ENCODE measurements at regions not wholly inside any gene's neighbourhood (a gene's known extent, or its start where the extent isn't known, plus 50 kb on each side); places are given as distances from the start of the nearest gene placed in this dataset.

- H3K4me1 ChIP-seq (ENCODE audit: control insufficient read depth in 3 of 3, insufficient read depth in 2 of 3, low read depth in 1 of 3, low read length in 2 of 3): no peaks in the 10 kb centered on the region
- FAIRE-seq (no peak), DNase-seq (no peak)
- H3K36me3 ChIP-seq (ENCODE audit: control insufficient read depth in 3 of 3, insufficient read depth in 2 of 3, low read depth in 1 of 3, low read length in 3 of 3): no peaks in the 10 kb centered on the region
- no peak overlapping the region for H3K4me3 ChIP-seq (ENCODE audit: low read depth in 1 of 3, low read length in 3 of 3)
- H3K9me3 ChIP-seq (ENCODE audit: control insufficient read depth in 2 of 2, insufficient read depth in 1 of 2, low read depth in 1 of 2, low read length in 1 of 2): peaks cover 0 to 3% of the 10 kb centered on the region in 2 donors
- H3K27me3 ChIP-seq (ENCODE audit: control insufficient read depth in 3 of 3, insufficient read depth in 3 of 3, low read length in 3 of 3): no peaks in the 10 kb centered on the region
- WGBS, 3 donors: 52 to 68% (median 56%) methylated on average over 2 of the region's 2 CpGs
- H3K27ac ChIP-seq (ENCODE audit: low read depth in 1 of 3, low read length in 2 of 3): no peak overlapping the region
Observed at GRCh38 chr2:13770279-13770678, 862.2 kb upstream of the LRATD1 start.

- Histone ChIP-seq H3K27ac (ENCODE audit: low read depth in 1 of 3, low read length in 2 of 3) (no peak overlapping the region), H3K27me3 (ENCODE audit: control insufficient read depth in 3 of 3, insufficient read depth in 3 of 3, low read length in 3 of 3) (no peaks in the 10 kb centered on the region), H3K36me3 (ENCODE audit: control insufficient read depth in 3 of 3, insufficient read depth in 2 of 3, low read depth in 1 of 3, low read length in 3 of 3) (no peaks in the 10 kb centered on the region), H3K4me3 (ENCODE audit: low read depth in 1 of 3, low read length in 3 of 3) (no peak overlapping the region), H3K4me1 (ENCODE audit: control insufficient read depth in 3 of 3, insufficient read depth in 2 of 3, low read depth in 1 of 3, low read length in 2 of 3) (no peaks in the 10 kb centered on the region), H3K9me3 (ENCODE audit: control insufficient read depth in 2 of 2, insufficient read depth in 1 of 2, low read depth in 1 of 2, low read length in 1 of 2) (no peaks in the 10 kb centered on the region)
- DNase-seq (no peak), FAIRE-seq (no peak)
- WGBS, 3 donors: 6 to 43% (median 6%) methylated on average over 1 of the region's 1 CpG
Observed at GRCh38 chr2:13779996-13780395, 852.5 kb upstream of the LRATD1 start.

- Histone ChIP-seq H3K4me1 (ENCODE audit: control insufficient read depth in 3 of 3, insufficient read depth in 2 of 3, low read depth in 1 of 3, low read length in 2 of 3) (no peaks in the 10 kb centered on the region), H3K9me3 (ENCODE audit: control insufficient read depth in 2 of 2, insufficient read depth in 1 of 2, low read depth in 1 of 2, low read length in 1 of 2) (no peaks in the 10 kb centered on the region), H3K27me3 (ENCODE audit: control insufficient read depth in 3 of 3, insufficient read depth in 3 of 3, low read length in 3 of 3) (no peaks in the 10 kb centered on the region), H3K27ac (ENCODE audit: low read depth in 1 of 3, low read length in 2 of 3) (no peak overlapping the region), H3K36me3 (ENCODE audit: control insufficient read depth in 3 of 3, insufficient read depth in 2 of 3, low read depth in 1 of 3, low read length in 3 of 3) (no peaks in the 10 kb centered on the region), H3K4me3 (ENCODE audit: low read depth in 1 of 3, low read length in 3 of 3) (no peak overlapping the region)
- WGBS, 3 donors: 44 to 54% (median 53%) methylated on average over 3 of the region's 3 CpGs
- FAIRE-seq: no peak
- no peak for DNase-seq
Observed at GRCh38 chr2:13791019-13791547, 841.4 kb upstream of the LRATD1 start.

GRCh38 chr2:13806539-13806938, 826.0 kb upstream of the LRATD1 start:
- Histone ChIP-seq H3K4me1 (ENCODE audit: control insufficient read depth in 3 of 3, insufficient read depth in 2 of 3, low read depth in 1 of 3, low read length in 2 of 3) (no peaks in the 10 kb centered on the region), H3K4me3 (ENCODE audit: low read depth in 1 of 3, low read length in 3 of 3) (no peak overlapping the region), H3K27ac (ENCODE audit: low read depth in 1 of 3, low read length in 2 of 3) (no peak overlapping the region), H3K27me3 (ENCODE audit: control insufficient read depth in 3 of 3, insufficient read depth in 3 of 3, low read length in 3 of 3) (no peaks in the 10 kb centered on the region), H3K36me3 (ENCODE audit: control insufficient read depth in 3 of 3, insufficient read depth in 2 of 3, low read depth in 1 of 3, low read length in 3 of 3) (no peaks in the 10 kb centered on the region), H3K9me3 (ENCODE audit: control insufficient read depth in 2 of 2, insufficient read depth in 1 of 2, low read depth in 1 of 2, low read length in 1 of 2) (no peaks in the 10 kb centered on the region)
- WGBS, 3 donors: 91 to 95% (median 92%) methylated on average over 5 of the region's 5 CpGs
- no peak for DNase-seq
- no peak for FAIRE-seq

DNA sequence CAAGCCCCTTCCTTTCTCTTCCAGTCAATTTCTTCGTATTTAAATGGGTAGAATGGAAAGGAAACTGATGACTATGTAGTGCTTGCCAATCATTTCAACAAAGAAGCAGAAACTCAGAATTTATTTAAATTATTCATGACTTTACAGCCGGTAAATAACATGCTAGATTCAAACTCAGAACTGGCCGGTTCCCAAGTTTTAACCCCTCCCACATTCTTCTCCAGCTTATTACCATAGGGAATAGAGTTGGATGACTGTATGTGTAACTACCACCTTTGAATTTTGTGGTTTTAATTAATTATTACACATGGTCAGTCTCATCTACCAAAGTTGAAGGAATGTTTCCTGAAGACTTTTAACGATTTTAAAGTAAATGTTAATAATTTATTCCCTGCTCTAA, 819.3 kb upstream of the LRATD1 start:
- Histone ChIP-seq H3K27me3 (ENCODE audit: control insufficient read depth in 3 of 3, insufficient read depth in 3 of 3, low read length in 3 of 3) (no peaks in the 10 kb centered on the region), H3K4me1 (ENCODE audit: control insufficient read depth in 3 of 3, insufficient read depth in 2 of 3, low read depth in 1 of 3, low read length in 2 of 3) (no peaks in the 10 kb centered on the region), H3K9me3 (ENCODE audit: control insufficient read depth in 2 of 2, insufficient read depth in 1 of 2, low read depth in 1 of 2, low read length in 1 of 2) (no peaks in the 10 kb centered on the region), H3K36me3 (ENCODE audit: control insufficient read depth in 3 of 3, insufficient read depth in 2 of 3, low read depth in 1 of 3, low read length in 3 of 3) (no peaks in the 10 kb centered on the region), H3K4me3 (ENCODE audit: low read depth in 1 of 3, low read length in 3 of 3) (no peak overlapping the region), H3K27ac (ENCODE audit: low read depth in 1 of 3, low read length in 2 of 3) (no peak overlapping the region)
- FAIRE-seq: no peak
- no peak for DNase-seq
- 75 to 78% (median 77%) methylated on average over 4 of the region's 4 CpGs for WGBS, 3 donors

DNA sequence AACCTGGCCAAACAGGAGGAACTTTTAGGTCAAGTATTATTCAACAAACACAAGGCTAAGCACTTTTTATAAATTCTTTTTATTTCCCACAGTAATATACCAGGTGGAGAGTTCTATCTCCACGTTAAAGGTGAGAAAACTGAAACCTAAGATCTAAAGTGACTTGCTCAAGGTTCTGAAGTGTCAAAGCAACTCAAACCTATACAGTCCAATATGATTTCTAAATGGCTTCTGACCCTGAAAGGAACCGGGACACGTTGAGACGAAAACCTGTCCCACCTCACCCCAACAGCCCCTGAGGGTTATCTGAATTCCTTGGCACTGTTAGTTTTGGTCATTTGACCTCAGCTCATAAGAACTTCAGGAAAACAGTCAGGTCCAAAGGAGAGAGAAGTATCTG, 814.5 kb upstream of the LRATD1 start:
- no peaks in the 10 kb centered on the region for H3K9me3 ChIP-seq (ENCODE audit: control insufficient read depth in 2 of 2, insufficient read depth in 1 of 2, low read depth in 1 of 2, low read length in 1 of 2)
- H3K4me3 ChIP-seq (ENCODE audit: low read depth in 1 of 3, low read length in 3 of 3): no peak overlapping the region
- H3K36me3 ChIP-seq (ENCODE audit: control insufficient read depth in 3 of 3, insufficient read depth in 2 of 3, low read depth in 1 of 3, low read length in 3 of 3): no peaks in the 10 kb centered on the region
- 72 to 75% (median 73%) methylated on average over 4 of the region's 4 CpGs for WGBS, 3 donors
- no peaks in the 10 kb centered on the region for H3K27me3 ChIP-seq (ENCODE audit: control insufficient read depth in 3 of 3, insufficient read depth in 3 of 3, low read length in 3 of 3)
- no peak for FAIRE-seq
- no peaks in the 10 kb centered on the region for H3K4me1 ChIP-seq (ENCODE audit: control insufficient read depth in 3 of 3, insufficient read depth in 2 of 3, low read depth in 1 of 3, low read length in 2 of 3)
- no peak for DNase-seq
- no peak overlapping the region for H3K27ac ChIP-seq (ENCODE audit: low read depth in 1 of 3, low read length in 2 of 3)

DNA sequence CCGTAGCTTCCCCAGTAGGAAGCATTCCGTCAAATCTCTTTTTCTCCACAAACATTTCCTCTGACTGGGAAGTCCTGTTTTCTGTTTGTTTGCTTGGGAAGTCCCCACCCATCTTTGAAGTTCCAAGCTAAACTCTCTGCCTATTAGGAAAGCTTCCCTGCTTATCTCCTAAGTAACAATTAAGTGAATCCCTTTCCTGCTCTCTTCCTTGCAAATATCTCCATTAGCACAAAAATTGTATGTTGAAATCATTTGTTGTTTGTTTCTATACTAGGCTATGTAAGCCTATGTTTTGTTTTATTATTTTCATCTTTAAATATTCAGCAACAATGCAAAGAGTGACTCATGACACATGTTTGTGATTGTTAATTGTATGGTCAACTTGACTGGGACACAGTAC, 812.6 kb upstream of the LRATD1 start:
- Histone ChIP-seq H3K4me3 (ENCODE audit: low read depth in 1 of 3, low read length in 3 of 3) (no peak overlapping the region), H3K27me3 (ENCODE audit: control insufficient read depth in 3 of 3, insufficient read depth in 3 of 3, low read length in 3 of 3) (no peaks in the 10 kb centered on the region), H3K36me3 (ENCODE audit: control insufficient read depth in 3 of 3, insufficient read depth in 2 of 3, low read depth in 1 of 3, low read length in 3 of 3) (no peaks in the 10 kb centered on the region), H3K27ac (ENCODE audit: low read depth in 1 of 3, low read length in 2 of 3) (no peak overlapping the region), H3K4me1 (ENCODE audit: control insufficient read depth in 3 of 3, insufficient read depth in 2 of 3, low read depth in 1 of 3, low read length in 2 of 3) (no peaks in the 10 kb centered on the region), H3K9me3 (ENCODE audit: control insufficient read depth in 2 of 2, insufficient read depth in 1 of 2, low read depth in 1 of 2, low read length in 1 of 2) (no peaks in the 10 kb centered on the region)
- DNase-seq: no peak
- WGBS, 3 donors: 60 to 85% (median 85%) methylated on average over 2 of the region's 2 CpGs
- FAIRE-seq: no peak

- DNase-seq (no peak), FAIRE-seq (no peak)
- H3K27me3 ChIP-seq (ENCODE audit: control insufficient read depth in 3 of 3, insufficient read depth in 3 of 3, low read length in 3 of 3): no peaks in the 10 kb centered on the region
- H3K36me3 ChIP-seq (ENCODE audit: control insufficient read depth in 3 of 3, insufficient read depth in 2 of 3, low read depth in 1 of 3, low read length in 3 of 3): no peaks in the 10 kb centered on the region
- no peaks in the 10 kb centered on the region for H3K4me1 ChIP-seq (ENCODE audit: control insufficient read depth in 3 of 3, insufficient read depth in 2 of 3, low read depth in 1 of 3, low read length in 2 of 3)
- H3K27ac ChIP-seq (ENCODE audit: low read depth in 1 of 3, low read length in 2 of 3): no peak overlapping the region
- H3K9me3 ChIP-seq (ENCODE audit: control insufficient read depth in 2 of 2, insufficient read depth in 1 of 2, low read depth in 1 of 2, low read length in 1 of 2): no peaks in the 10 kb centered on the region
- 65 to 76% (median 71%) methylated on average over 4 of the region's 4 CpGs for WGBS, 3 donors
- H3K4me3 ChIP-seq (ENCODE audit: low read depth in 1 of 3, low read length in 3 of 3): no peak overlapping the region
Observed at GRCh38 chr2:13821255-13821880, 811.1 kb upstream of the LRATD1 start.

GRCh38 chr2:13822365-13822764, 810.2 kb upstream of the LRATD1 start:
- DNase-seq: no peak
- Histone ChIP-seq H3K9me3 (ENCODE audit: control insufficient read depth in 2 of 2, insufficient read depth in 1 of 2, low read depth in 1 of 2, low read length in 1 of 2) (no peaks in the 10 kb centered on the region), H3K4me3 (ENCODE audit: low read depth in 1 of 3, low read length in 3 of 3) (no peak overlapping the region), H3K36me3 (ENCODE audit: control insufficient read depth in 3 of 3, insufficient read depth in 2 of 3, low read depth in 1 of 3, low read length in 3 of 3) (no peaks in the 10 kb centered on the region), H3K27ac (ENCODE audit: low read depth in 1 of 3, low read length in 2 of 3) (no peak overlapping the region), H3K4me1 (ENCODE audit: control insufficient read depth in 3 of 3, insufficient read depth in 2 of 3, low read depth in 1 of 3, low read length in 2 of 3) (no peaks in the 10 kb centered on the region), H3K27me3 (ENCODE audit: control insufficient read depth in 3 of 3, insufficient read depth in 3 of 3, low read length in 3 of 3) (no peaks in the 10 kb centered on the region)
- no peak for FAIRE-seq
- WGBS, 3 donors: 75 to 91% (median 77%) methylated on average over 2 of the region's 2 CpGs
